ENCODE measurements at regions not wholly inside any gene's neighbourhood (a gene's known extent, or its start where the extent isn't known, plus 50 kb on each side); places are given as distances from the start of the nearest gene placed in this dataset.

DNA sequence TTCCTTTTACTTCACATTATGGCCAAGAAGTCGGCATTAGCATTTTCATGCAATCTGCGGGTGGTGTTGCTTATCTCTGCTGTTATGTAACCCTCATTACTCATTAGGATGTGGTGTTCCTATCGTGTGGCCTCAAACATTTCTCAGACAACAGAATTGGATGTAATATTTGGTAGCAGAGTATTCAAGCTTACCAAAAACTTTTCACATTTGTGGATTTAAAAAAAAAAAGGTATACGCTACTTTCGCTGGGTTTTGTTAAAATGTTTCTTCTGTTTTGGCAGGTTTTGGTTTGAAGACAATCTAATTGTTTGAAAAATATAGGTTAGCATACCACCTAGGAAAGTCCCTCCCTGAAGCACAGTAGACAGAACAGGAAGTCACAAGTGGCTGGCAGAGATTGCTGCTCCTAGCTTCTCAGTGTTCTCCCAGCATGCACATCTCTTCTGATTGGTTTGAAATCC lies 128.8 kb downstream of the GATA3 start:
- TF ChIP-seq CTCF (conservative IDR thresholded peaks at IDR 0.05 in 1 of 2, IDR thresholded peaks at IDR 0.05 in 1 of 2; ENCODE audit: extremely low read depth in 1 of 2, insufficient read depth in 1 of 2, low read depth in 1 of 2, low read length in 2 of 2) (no peak), EZH2 (IDR thresholded peaks at IDR 0.05; ENCODE audit: borderline replicate concordance, low read length) (no peak)

Measured in mammary epithelial cell (primary cell).